NB4 (cell line): ENCODE measurements at regions not wholly inside any gene's neighbourhood (a gene's known extent, or its start where the extent isn't known, plus 50 kb on each side); places are given as distances from the start of the nearest gene placed in this dataset.

Source experiments
- POLR2A ChIP-seq: IDR thresholded peaks from 2 replicates; pipeline ENCODE4 v1.6.1; 2011; ENCODE audit warnings: mild to moderate bottlenecking; ENCODE audit not compliant: insufficient read length; ENCODE audit errors: extremely low read depth
- TF ChIP-seq, protein P1 (sequence below): IDR thresholded peaks from one replicate; pipeline ENCODE4 v1.5.1; 2012; ENCODE audit warnings: low read depth, low read length

DNA sequence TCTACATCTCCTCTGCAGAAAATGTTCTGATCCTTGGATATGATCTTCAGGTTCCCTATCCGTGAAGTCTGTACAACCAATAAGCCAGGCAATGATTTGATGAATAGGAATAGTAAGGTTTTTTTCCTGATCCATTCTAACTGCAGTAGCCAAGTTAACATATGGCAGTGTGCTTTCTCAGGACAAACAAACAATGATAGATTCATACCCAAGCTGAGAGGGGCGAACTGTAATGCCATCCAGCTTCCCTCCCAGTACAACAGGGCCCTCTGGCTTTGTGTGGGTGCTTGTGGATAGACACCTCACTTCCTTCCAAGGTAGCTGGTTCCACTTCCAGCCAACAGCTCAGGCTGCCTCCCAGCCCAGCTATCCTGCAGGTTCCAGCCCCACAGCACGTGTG is 359.2 kb downstream of the CDH26 start:
- TF ChIP-seq, protein P1, sequence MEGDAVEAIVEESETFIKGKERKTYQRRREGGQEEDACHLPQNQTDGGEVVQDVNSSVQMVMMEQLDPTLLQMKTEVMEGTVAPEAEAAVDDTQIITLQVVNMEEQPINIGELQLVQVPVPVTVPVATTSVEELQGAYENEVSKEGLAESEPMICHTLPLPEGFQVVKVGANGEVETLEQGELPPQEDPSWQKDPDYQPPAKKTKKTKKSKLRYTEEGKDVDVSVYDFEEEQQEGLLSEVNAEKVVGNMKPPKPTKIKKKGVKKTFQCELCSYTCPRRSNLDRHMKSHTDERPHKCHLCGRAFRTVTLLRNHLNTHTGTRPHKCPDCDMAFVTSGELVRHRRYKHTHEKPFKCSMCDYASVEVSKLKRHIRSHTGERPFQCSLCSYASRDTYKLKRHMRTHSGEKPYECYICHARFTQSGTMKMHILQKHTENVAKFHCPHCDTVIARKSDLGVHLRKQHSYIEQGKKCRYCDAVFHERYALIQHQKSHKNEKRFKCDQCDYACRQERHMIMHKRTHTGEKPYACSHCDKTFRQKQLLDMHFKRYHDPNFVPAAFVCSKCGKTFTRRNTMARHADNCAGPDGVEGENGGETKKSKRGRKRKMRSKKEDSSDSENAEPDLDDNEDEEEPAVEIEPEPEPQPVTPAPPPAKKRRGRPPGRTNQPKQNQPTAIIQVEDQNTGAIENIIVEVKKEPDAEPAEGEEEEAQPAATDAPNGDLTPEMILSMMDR = no peak
- TF ChIP-seq POLR2A = no peak
